SK-N-SH (cell line): ENCODE measurements at regions not wholly inside any gene's neighbourhood (a gene's known extent, or its start where the extent isn't known, plus 50 kb on each side); places are given as distances from the start of the nearest gene placed in this dataset.

Source experiments
- EP300 ChIP-seq, 2 experiments: IDR thresholded peaks; 2 replicates each; pipeline versions ENCODE4 v1.4.0 to v1.6.1; 2012; ENCODE audit warnings: borderline replicate concordance in 1 of 2, low read depth in 1 of 2, low read length in 1 of 2
- RAD21 ChIP-seq: IDR thresholded peaks from 2 replicates; pipeline ENCODE4 v1.6.1; 2012; ENCODE audit warnings: mild to moderate bottlenecking, low read length
- RFX5 ChIP-seq: IDR thresholded peaks from 2 replicates; pipeline ENCODE4 v1.6.1; 2012; ENCODE audit warnings: mild to moderate bottlenecking, improper control_type of control experiment, low read length
- RXRA ChIP-seq: IDR thresholded peaks from 2 replicates; pipeline ENCODE4 v1.4.0; 2012; ENCODE audit warnings: low read depth, mild to moderate bottlenecking, borderline replicate concordance
- TF ChIP-seq, protein P1 (sequence below): fragments of 150-350 bp; IDR thresholded peaks from 2 replicates; pipeline ENCODE4 v1.6.1; 2016; ENCODE audit warnings: mild to moderate bottlenecking, low read depth, low read length
- TF ChIP-seq, protein P2 (sequence below): fragments of 200-600 bp; sonication (generic); IDR thresholded peaks from 2 replicates; pipeline ENCODE4 v1.6.1; 2017; ENCODE audit warnings: antibody characterized with exemption, mild to moderate bottlenecking, moderate library complexity

GRCh38 chr4:126959056-126959745 lies 673.6 kb upstream of the INTU start:
- TF ChIP-seq RFX5 (no peak), RAD21 (no peak), EP300 (IDR thresholded peaks at IDR 0.05; ENCODE audit: borderline replicate concordance in 1 of 2, low read depth in 1 of 2, low read length in 1 of 2) (no peak), RXRA (no peak)
- TF ChIP-seq, protein P1, sequence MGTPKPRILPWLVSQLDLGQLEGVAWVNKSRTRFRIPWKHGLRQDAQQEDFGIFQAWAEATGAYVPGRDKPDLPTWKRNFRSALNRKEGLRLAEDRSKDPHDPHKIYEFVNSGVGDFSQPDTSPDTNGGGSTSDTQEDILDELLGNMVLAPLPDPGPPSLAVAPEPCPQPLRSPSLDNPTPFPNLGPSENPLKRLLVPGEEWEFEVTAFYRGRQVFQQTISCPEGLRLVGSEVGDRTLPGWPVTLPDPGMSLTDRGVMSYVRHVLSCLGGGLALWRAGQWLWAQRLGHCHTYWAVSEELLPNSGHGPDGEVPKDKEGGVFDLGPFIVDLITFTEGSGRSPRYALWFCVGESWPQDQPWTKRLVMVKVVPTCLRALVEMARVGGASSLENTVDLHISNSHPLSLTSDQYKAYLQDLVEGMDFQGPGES: no peak
- TF ChIP-seq, protein P2, sequence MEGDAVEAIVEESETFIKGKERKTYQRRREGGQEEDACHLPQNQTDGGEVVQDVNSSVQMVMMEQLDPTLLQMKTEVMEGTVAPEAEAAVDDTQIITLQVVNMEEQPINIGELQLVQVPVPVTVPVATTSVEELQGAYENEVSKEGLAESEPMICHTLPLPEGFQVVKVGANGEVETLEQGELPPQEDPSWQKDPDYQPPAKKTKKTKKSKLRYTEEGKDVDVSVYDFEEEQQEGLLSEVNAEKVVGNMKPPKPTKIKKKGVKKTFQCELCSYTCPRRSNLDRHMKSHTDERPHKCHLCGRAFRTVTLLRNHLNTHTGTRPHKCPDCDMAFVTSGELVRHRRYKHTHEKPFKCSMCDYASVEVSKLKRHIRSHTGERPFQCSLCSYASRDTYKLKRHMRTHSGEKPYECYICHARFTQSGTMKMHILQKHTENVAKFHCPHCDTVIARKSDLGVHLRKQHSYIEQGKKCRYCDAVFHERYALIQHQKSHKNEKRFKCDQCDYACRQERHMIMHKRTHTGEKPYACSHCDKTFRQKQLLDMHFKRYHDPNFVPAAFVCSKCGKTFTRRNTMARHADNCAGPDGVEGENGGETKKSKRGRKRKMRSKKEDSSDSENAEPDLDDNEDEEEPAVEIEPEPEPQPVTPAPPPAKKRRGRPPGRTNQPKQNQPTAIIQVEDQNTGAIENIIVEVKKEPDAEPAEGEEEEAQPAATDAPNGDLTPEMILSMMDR: no peak
